ENCODE measurements at regions not wholly inside any gene's neighbourhood (a gene's known extent, or its start where the extent isn't known, plus 50 kb on each side); places are given as distances from the start of the nearest gene placed in this dataset.

DNA sequence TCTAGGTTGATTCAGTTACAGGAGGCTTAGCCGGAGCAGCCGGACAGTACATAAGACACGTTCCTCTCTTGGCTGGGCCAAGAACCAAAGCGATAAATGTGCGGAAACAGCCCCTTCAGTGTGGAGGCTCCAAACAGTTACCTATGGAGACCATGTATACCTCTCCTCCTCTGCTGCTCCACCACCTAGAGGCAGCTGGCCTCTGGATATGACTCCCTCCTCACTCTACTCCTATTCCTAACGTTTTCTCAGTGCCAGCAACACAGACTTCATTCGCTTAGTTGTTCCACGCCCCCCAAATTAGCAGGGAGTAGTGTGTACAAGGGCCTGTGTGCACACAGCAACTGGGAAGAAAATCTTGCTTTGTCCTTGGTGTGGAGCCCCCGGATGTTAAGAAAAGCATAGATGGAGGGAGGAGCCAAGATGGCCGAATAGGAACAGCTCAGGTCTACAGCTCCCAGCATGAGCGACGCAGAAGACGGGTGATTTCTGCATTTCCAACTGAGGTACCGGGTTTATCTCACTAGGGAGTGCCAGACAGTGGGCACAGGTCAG, 362.3 kb upstream of the KIRREL3 start:
- H3K36me3 ChIP-seq = no peaks in the 10 kb centered on the region
- intact Hi-C loops (cut with DNase I; ENCODE audit: low total_unique reads) = no loop called here
- peaks cover 0 to 4% of the 10 kb centered on the region in 2 donors for H3K27me3 ChIP-seq
- TF ChIP-seq, protein P1, sequence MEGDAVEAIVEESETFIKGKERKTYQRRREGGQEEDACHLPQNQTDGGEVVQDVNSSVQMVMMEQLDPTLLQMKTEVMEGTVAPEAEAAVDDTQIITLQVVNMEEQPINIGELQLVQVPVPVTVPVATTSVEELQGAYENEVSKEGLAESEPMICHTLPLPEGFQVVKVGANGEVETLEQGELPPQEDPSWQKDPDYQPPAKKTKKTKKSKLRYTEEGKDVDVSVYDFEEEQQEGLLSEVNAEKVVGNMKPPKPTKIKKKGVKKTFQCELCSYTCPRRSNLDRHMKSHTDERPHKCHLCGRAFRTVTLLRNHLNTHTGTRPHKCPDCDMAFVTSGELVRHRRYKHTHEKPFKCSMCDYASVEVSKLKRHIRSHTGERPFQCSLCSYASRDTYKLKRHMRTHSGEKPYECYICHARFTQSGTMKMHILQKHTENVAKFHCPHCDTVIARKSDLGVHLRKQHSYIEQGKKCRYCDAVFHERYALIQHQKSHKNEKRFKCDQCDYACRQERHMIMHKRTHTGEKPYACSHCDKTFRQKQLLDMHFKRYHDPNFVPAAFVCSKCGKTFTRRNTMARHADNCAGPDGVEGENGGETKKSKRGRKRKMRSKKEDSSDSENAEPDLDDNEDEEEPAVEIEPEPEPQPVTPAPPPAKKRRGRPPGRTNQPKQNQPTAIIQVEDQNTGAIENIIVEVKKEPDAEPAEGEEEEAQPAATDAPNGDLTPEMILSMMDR (IDR thresholded peaks at IDR 0.05) = no peak
- H3K27ac ChIP-seq = no peak overlapping the region
- H3K9me3 ChIP-seq = no peaks in the 10 kb centered on the region
- no peak for DNase-seq
- H3K4me3 ChIP-seq = no peak overlapping the region
- H3K4me1 ChIP-seq = no peaks in the 10 kb centered on the region

DNA sequence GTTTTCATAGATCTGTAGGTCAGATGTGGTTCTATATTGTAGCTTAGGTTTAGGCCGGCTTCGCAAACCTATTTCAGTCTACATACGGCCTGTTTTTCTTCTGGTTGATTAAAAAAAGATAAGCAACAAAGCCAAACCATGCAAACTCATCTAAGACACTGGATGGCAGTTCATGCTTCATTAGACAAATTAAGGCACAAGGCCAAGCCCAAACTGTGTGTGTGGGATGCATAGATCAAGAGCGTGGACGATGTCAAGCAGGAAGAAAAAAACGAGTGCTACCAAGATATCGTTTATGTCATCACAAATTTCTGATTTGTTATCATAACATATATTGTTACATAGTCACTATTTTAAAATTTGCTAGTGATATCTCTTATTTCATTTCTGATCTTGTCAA, 357.6 kb upstream of the KIRREL3 start:
- H3K4me3 ChIP-seq = no peak overlapping the region
- DNase-seq = no peak
- H3K9me3 ChIP-seq = no peaks in the 10 kb centered on the region
- peaks cover 0 to 4% of the 10 kb centered on the region in 2 donors for H3K27me3 ChIP-seq
- no peak overlapping the region for H3K27ac ChIP-seq
- TF ChIP-seq, protein P1 (IDR thresholded peaks at IDR 0.05) = no peak
- no peaks in the 10 kb centered on the region for H3K36me3 ChIP-seq
- H3K4me1 ChIP-seq = no peaks in the 10 kb centered on the region
- intact Hi-C loops (cut with DNase I; ENCODE audit: low total_unique reads) = no loop called here

DNA sequence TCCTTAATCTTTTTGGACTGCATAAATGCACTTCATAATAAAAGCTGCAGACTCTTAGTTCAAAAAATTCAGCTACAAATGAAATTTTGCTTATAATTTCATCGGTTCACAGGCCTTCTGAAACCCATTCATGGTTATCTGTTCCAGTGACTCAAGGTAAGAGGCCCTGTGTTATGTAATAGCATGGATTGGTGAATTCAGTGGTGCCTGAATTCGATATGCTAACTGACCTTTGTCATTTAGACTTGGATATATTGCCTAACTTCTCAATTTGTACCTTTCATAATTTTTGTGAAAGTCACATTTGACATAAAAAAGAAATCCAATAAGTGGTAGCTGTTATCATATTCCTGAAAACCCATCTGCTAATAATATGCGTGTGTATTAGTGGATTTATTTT, 349.9 kb upstream of the KIRREL3 start:
- no peak for DNase-seq
- TF ChIP-seq, protein P1 (IDR thresholded peaks at IDR 0.05) = no peak
- Histone ChIP-seq H3K36me3 (no peaks in the 10 kb centered on the region), H3K27me3 (no peaks in the 10 kb centered on the region), H3K27ac (no peak overlapping the region), H3K4me3 (no peak overlapping the region), H3K4me1 (no peaks in the 10 kb centered on the region), H3K9me3 (no peaks in the 10 kb centered on the region)
- intact Hi-C loops (cut with DNase I; ENCODE audit: low total_unique reads) = no loop called here

DNA sequence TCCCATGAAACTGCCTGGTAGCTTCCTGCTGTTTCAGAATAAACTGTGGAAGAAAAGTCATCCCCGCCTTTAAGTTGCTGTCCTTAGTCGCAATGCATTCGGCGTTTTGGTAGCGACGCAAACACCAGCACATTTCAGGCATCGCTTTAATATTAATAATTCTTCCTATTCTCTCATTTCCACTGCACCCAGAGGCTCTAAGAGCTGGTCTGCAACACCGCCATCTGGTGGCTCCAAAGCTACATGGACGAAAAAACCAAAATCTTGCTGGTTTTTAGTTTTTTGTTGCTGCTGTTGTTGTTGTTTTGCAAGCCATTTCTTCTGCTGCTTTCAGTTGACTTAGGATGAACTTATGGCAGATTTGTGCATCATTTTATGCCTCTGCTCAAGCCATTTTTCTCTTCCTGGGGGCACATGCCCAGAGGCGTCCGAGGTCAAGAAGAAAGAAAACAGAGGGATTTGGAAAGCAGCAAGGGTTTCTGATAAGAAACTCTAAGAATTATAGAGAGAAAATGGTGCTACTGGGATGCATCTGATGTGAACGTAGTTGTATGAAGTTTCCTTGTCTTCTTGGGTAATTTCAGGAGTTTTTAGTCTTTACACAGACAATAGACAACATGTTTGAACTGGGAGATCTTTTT, 345.4 kb upstream of the KIRREL3 start:
- intact Hi-C loops (cut with DNase I; ENCODE audit: low total_unique reads) = loop anchor here (5.0 kb wide), 1 partner anchor 904 kb away; no protein-coding TSS in a partner anchor

DNA sequence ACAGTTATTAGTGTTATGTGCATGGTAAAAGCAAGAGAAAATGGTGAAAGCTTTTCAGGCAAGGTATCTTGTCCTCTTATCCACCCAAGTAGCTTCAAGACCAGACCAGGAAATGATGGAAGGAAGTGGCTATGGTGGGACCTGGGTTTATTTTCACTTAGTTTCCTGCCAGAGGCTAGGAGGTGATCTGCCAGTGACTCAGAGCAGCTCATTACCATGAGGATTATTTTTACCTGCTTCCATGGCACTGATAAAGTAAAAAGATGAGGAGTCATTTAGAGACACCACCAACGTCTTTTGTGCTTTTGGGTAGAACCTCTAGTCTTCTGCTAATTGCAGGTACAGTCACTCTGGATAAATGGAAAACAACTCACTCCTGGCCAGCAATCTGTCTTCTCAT, 339.9 kb upstream of the KIRREL3 start:
- H3K4me1 ChIP-seq = no peaks in the 10 kb centered on the region
- intact Hi-C loops (cut with DNase I; ENCODE audit: low total_unique reads) = no loop called here
- no peak overlapping the region for H3K27ac ChIP-seq

More for the DNA sequence above, 345.4 kb upstream of the KIRREL3 start:
- Histone ChIP-seq H3K27me3 (no peaks in the 10 kb centered on the region), H3K36me3 (no peaks in the 10 kb centered on the region), H3K9me3 (no peaks in the 10 kb centered on the region), H3K4me1 (no peaks in the 10 kb centered on the region), H3K4me3 (no peak overlapping the region), H3K27ac (no peak overlapping the region)
- DNase-seq = no peak
- TF ChIP-seq, protein P1 (IDR thresholded peaks at IDR 0.05) = peak; percentile 26 to 34

More for the DNA sequence above, 339.9 kb upstream of the KIRREL3 start:
- no peak for DNase-seq
- H3K27me3 ChIP-seq = no peaks in the 10 kb centered on the region
- no peaks in the 10 kb centered on the region for H3K9me3 ChIP-seq
- no peaks in the 10 kb centered on the region for H3K36me3 ChIP-seq
- TF ChIP-seq, protein P1 (IDR thresholded peaks at IDR 0.05) = no peak
- H3K4me3 ChIP-seq = no peak overlapping the region

Measured in tibial artery (tissue), 4 donors.